Activated naive CD4-positive, alpha-beta T cell treated with Interleukin-2 at 50 U/mL for 16 hours (primary cell): ENCODE measurements at regions not wholly inside any gene's neighbourhood (a gene's known extent, or its start where the extent isn't known, plus 50 kb on each side); places are given as distances from the start of the nearest gene placed in this dataset.

ENCODE experiments used
- DNase-seq: peaks from one replicate; pipeline ENCODE4 v3.0.0-alpha.2; 2020

DNA sequence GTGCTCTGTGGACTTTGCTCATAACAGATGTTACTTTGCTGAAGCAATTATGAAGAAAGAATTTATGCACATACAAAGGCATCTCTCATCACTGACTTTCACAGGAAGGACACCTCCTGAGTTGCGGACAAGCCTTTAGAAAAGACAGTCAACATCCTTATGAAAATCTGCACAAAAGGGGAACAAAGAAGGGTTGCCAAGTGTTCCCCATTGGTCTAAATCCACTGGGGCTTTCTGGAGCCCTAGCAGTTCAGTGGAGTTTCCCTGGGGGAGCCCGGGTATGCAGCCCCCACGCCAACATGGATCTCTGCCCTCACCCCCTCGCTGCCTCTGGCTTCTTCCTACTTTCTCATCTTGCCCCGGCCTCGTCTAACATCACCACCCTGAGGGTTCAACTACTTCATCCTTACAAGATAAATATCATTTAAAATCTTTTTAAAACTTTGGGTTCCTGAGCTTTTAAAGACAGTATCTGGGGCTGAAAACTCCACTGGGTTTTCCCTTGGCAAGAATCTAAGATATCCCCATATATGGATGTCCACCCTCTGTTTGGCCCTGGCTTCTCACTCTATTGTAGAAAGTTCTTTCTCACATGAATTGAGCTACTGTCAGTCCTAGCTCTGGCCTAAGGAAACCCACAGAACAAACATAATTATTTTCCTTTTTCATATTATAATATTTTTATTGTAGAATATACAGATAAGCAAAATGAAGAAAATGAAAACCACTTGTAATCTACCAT is 207.9 kb upstream of the RGMA start:
- no peak for DNase-seq

DNA sequence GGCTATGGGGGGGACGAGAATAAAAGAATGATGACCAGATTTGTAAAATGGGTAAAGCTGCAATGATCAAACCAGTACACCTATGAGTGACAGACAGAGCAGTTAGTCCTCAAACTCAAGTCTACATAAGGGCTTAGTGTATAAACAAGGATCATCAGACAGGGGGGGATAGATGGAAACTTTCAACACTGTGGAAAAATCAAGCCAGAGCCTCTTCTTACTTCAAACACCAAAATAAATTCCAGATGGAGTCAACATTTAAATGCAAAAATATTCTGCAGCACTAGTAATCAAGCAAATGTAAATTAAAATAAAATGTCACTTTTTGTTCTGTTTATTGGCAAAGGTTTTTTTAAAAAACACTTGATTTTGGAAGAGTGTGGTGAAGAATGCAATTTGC is 205.9 kb upstream of the RGMA start:
- DNase-seq = no peak

GRCh38 chr15:93294066-93294465 is 205.1 kb upstream of the RGMA start:
- no peak for DNase-seq

DNA sequence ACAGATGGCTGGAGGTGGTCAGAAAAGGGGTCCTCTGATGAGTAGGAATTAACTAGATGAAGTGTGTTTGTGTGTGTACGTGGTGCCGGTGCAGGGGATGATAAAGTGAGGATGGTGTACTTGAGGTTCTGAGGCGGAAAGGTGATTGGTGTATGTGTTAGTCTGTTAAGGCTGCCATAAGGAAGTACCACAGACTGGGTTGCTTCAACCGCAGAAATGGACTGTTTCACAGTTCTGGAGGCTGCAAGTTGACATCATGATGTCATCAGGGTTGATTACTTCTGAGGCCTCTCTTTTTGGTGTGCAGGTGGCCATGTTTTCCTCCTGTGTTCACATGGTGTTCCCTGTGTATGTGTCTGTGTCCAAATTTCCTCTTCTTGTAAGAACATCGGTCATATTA is 202.4 kb upstream of the RGMA start:
- no peak for DNase-seq

- no peak for DNase-seq
Observed at GRCh38 chr15:93290618-93290946, 201.6 kb upstream of the RGMA start.

GRCh38 chr15:93289941-93290617 is 201.1 kb upstream of the RGMA start:
- no peak for DNase-seq

GRCh38 chr15:93288728-93289294 is 199.8 kb upstream of the RGMA start:
- DNase-seq = no peak

GRCh38 chr15:93286446-93286845 is 197.4 kb upstream of the RGMA start:
- no peak for DNase-seq

- no peak for DNase-seq
Observed at GRCh38 chr15:93283854-93284253, 194.8 kb upstream of the RGMA start.

DNA sequence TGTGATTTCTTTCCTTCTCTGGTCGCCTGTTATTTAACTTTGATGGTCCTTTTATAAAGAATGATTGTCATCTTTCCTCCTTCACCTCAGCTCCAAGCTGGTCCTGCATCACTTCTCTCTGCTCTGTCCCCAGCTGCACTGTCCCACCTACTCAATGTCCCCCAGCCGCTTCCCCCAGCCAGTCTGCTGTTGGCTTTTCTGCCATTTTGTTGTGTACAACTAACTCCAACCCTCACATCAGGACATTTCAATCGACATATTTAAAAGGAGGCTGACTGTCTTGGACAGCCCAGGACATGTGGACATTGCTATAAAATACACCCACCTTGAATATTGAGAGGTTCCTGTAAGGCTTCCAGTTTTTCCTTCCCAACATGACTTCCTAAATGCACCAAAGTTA is 193.8 kb upstream of the RGMA start:
- DNase-seq = no peak

- DNase-seq = no peak
Observed at GRCh38 chr15:93278783-93279182, 189.8 kb upstream of the RGMA start.

DNA sequence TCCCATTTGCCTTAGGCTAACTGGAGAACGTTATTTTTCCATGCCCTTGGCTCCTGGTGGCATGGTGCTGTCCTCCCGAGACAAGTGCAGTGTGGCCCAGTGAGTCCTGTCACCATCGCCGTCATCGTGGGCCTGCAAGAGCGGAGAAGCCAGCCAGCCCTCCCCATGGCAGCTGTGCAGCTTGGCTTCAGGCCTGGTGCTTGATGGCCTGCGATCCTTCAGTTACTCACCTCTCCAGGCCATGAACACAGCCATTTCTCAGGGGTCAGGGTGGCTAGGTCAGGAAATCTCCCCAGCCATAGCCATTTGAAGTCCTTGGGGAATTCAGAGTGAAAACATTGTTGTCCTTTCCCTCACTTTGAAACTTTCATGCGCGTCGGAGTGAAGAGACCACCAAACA is 189.0 kb upstream of the RGMA start:
- no peak for DNase-seq

- DNase-seq = no peak
Observed at GRCh38 chr15:93274257-93274656, 185.2 kb upstream of the RGMA start.

- no peak for DNase-seq
Observed at GRCh38 chr15:93271871-93272270, 182.9 kb upstream of the RGMA start.

DNA sequence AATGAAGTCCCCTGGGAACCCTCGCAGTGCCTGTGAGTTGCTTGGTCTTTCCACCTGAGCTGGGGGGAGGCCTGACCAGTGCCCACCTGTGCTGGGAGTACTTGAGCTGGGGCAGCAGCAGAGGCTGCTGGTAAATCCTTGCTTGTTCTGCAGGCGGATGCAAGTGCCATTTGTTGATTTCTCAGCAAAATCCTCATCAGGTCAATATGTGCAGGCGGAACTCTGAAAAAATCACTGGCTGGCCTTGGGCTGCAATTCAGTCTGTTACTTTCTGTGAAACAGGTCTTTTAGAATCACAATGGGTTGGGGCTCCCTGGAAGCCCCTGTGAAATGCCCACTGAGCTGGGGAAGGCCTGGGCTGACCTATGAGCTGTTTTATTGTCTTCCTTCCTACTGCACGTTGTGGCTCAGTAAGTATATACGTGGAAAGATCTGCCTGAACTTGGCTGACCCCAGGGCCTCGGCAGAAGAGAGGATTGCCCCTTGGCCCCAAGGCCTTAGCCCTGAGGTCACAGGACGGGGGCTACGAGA is 182.0 kb upstream of the RGMA start:
- no peak for DNase-seq

DNA sequence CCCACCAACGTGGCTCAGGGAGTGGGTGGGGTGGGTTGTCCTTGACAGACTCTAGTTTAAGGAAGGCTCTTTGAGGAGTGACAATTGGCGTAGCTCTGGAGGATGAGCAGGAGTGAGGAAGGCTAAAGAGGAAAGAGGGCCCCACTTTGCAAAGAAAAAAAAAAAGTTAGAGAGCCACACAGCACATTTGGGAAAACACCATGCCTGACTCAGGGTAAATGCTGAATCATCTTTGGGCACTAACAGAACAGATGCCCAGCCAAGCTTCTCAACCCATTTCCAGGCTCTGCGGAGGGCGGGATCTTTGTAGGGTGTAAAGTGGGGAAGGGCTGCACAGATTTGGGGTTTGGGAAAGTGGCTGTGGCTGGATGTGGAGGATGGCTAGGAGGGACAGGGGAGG is 179.1 kb upstream of the RGMA start:
- no peak for DNase-seq

DNA sequence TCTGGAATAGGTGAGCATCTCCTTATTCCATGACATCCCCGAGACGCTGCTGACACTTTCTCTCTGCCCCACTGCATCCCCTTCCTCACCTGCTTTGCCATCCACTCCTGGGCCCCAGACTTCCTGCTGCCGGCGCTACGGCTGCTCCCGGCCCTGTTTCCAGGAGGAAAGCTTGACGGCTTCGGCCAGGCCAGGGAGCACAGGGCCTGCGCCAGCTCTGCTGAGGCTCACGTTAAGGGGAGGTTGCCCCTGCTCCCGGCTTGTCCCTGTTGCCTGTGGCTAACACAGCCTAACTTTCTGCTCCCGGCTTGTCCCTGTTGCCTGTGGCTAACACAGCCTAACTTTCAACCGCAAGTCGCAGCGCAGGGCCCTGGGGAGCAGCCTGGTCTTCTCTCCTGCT is 177.3 kb upstream of the RGMA start:
- DNase-seq = no peak

DNA sequence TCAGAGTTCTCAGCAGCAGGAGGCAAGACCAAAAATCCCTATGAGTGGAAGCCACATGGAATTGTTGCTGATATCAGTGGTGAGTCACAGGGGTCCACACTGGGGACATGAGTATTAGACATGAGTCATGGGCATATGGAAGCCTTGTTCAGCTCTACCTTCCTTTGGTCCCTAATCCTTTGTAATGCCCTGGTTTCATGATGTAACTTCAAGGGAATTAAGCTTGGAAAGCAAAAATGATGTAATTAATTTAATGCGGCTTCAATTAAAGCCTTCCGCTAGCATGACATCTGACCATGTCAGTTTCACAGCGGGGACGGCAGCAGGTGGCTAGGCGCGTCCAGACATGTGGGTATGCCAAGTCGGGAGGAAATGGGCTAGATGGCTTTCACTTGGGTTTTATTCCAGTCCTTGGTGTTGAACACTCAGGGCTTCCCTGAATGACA is 176.1 kb upstream of the RGMA start:
- no peak for DNase-seq

GRCh38 chr15:93261845-93262244 is 172.8 kb upstream of the RGMA start:
- no peak for DNase-seq

DNA sequence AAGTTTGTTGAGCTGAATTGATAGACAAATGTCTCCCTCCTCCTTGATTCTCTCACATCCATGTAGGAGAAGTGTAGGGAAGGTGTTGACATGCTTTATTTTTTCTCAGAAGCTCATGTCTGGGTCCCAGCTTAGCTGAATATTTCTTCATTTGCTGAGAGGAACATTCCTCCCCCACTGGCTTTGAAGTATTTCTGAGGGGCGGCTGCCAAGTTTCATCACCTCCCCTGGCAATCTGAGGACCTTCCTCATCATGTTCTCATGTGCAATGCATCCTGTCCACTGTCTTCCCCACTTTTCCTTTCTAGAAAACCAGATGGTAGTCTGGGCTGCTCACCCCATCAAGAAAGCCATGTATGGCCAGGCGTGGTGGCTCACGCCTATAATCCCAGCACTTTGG is 168.9 kb upstream of the RGMA start:
- no peak for DNase-seq

DNA sequence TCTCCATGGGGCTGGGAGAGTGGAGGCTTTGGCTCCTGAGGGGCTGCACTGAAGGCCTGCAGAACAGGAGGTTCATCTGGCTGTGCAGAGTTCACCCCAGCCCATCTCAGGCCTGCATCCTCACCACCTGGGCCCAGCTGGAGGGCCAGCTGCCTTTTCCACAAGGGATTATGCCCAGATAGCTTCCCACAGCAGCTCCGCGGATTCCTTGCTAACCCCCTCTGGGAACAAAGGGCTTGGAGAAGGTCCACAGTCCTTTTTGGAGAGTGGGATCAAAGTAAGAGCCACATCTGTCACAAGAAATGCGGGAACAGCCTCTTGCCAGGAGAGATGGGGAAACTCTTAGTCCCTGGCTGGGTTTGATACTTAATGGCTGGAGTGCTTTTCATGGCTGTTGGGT is 164.7 kb upstream of the RGMA start:
- no peak for DNase-seq

DNA sequence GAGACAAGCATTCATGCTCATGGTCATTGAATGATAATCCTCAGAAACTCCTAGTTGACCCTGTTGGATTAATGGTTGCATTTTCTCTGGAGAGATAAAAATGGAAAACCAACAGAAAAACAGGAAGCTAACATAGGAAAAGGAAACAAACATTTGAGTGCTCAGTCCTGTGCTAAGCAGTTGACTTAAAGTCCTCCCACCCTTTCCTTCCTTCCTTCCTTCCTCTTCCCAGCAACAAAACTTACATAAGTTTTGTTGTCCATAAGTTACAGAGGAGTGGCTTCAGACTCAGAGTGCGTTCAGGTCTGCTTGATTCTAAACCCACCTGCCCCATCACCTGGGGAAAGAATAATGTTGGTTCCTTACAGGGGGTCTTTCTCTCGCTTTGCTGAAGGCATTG is 163.8 kb upstream of the RGMA start:
- no peak for DNase-seq

DNA sequence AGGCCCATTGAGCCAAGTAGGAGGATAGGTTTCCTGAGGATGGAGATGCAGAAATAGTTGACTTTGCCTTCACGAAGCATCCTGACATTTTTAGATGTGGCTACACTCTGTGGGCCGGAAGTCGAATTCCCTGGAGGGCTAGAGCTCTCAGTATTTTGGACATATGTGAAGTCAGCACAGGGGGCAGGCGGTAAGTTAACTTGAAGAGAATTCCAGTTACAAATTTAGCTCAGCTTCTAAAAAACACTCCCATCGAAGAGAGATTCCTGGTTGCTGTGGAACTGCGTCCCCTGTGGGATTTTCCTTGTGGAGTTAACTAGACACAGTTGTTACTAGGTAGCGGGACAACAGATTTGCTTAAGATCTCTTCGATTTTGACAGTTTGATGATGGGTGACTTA is 161.9 kb upstream of the RGMA start:
- no peak for DNase-seq

- DNase-seq = no peak
Observed at GRCh38 chr15:93250209-93250608, 161.2 kb upstream of the RGMA start.
